GM12872 (cell line): ENCODE measurements at regions not wholly inside any gene's neighbourhood (a gene's known extent, or its start where the extent isn't known, plus 50 kb on each side); places are given as distances from the start of the nearest gene placed in this dataset.

Source experiments
- CTCF ChIP-seq: IDR thresholded peaks from 3 replicates; pipeline ENCODE4 v1.5.1; 2011; ENCODE audit warnings: low read depth, mild to moderate bottlenecking, low read length, moderate library complexity; ENCODE audit not compliant: insufficient read depth

DNA sequence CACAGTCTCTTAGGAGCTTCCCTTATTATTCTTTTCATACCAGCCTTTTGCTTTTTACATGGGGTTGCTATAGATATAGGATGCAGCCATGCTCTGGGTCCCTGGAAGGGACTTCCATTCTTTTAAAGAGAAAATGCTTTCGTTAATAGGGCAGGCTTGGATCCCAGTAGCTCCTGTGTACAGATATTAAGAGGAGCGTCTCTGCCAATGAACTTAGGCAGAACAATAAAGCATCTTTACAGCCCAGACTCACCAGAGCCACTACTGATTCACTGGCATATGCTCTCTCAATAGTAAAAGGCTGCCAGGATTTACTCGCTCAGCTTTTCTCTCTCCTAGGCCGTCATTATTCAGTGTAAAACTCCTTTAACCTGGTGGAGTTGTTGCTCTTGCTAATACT, 1385.4 kb upstream of the PIK3C3 start:
- no peak for TF ChIP-seq CTCF

- no peak for TF ChIP-seq CTCF
Observed at GRCh38 chr18:40566510-40566844, 1388.6 kb upstream of the PIK3C3 start.

- TF ChIP-seq CTCF = no peak
Observed at GRCh38 chr18:40565805-40566509, 1389.1 kb upstream of the PIK3C3 start.

DNA sequence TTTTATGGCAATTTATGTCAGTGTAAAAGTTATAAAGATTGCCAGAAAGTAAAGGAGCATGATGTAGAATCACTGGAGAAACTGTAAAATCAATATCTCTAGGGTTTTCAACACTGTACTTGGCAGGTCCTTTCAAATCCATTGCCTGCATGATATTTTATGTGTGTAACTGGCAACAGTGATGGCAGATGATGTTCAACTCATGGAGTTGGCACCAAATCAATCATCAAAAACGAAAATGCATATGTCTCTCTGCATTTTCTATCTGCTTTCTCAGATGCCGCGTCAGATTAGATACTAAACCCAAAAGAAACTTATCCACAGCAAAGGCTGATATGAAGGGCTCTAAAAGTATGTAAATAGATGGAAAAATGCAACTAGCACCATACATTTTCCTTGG, 1395.5 kb upstream of the PIK3C3 start:
- no peak for TF ChIP-seq CTCF

DNA sequence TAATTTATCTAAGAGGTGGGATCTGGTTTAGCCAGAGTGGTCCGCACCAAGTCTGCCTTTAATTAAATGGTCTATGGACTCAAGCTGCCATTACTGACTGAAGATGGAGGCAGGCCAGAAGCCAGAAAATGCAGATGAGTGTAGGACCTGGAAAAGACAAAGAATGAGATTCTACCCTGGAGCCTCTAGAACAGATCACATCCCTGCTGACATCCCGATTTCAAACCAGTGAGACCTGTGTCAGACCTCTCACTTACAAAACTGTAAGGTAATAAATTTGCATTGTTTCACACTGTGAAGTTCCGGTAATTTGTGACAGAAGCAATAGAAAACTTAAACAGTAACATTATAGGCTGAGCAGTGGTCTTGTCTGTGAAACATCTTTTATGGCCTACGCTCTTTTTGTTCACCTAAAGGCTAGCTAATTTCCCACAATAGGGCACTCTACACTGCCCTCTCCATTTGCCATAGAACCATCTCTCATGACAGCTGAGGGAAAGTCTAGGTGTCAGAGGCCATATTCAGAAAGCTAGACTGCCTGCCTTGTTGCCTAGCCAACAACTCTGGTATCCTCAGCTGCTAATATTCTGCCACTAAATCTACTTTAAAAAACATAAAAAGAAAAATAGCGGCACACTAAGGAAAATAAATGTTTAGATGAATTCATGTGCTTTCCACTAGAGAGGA, 1396.2 kb upstream of the PIK3C3 start:
- TF ChIP-seq CTCF = no peak

DNA sequence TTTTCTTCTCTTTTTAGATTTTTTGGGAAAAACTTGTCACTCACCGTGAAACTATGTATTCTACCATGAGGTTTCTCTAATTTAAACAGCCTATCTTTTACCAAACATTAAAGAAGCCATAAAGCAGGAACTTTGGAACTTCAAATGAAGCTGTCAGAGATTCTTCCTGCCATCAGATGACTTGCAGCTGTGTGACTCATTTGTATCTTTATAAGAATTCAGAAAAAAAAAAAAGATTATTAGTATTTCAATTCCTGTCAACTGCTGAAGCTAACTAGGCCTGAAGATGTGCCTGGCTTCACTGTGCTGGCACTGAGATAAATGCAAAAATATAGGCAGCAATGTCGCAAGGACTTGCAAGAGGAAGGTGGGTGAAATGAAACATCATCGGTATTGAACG, 1399.1 kb upstream of the PIK3C3 start:
- TF ChIP-seq CTCF = no peak

DNA sequence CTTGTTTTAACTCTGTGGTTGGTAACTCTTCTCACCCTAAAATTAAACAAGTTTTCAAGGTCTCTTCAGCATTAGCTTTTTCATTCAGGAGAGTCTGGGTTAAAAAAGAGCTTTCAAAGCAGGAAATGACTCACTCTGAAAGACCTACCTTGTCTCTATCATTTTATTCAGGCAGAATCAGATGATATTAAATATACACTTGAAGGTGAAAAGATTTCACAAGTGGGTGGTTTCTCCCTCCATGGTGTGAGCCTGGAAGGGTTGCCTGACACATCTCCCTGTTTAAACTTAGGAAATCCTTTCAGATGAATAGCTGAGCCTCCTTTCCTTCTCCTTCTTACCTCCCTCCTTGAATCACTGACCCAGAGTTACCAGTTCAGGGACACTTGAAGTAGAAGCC, 1402.0 kb upstream of the PIK3C3 start:
- no peak for TF ChIP-seq CTCF
